GM12865 (cell line): ENCODE measurements at regions not wholly inside any gene's neighbourhood (a gene's known extent, or its start where the extent isn't known, plus 50 kb on each side); places are given as distances from the start of the nearest gene placed in this dataset.

ENCODE experiments used
- DNase-seq: peaks from one replicate; pipeline ENCODE4 v3.0.0; 2010; ENCODE audit warnings: low read depth
- H3K4me3 ChIP-seq: 2 replicates; pipeline ENCODE4 v1.5.1; 2011; ENCODE audit warnings: mild to moderate bottlenecking, low read depth, low read length, control low read depth
- CTCF ChIP-seq: IDR thresholded peaks from 2 replicates; pipeline ENCODE4 v1.5.1; 2011; ENCODE audit warnings: low read length, control low read depth, low read depth, inconsistent platforms; ENCODE audit not compliant: insufficient read depth; ENCODE audit errors: missing control alignments

GRCh38 chr10:21246178-21246577 is 279.3 kb downstream of the SKIDA1 start:
- no peak overlapping the region for H3K4me3 ChIP-seq
- DNase-seq, result no peak
- no peak for TF ChIP-seq CTCF

GRCh38 chr10:21243748-21244257 is 281.7 kb downstream of the SKIDA1 start:
- no peak for DNase-seq
- no peak for TF ChIP-seq CTCF
- no peak overlapping the region for H3K4me3 ChIP-seq

GRCh38 chr10:21242915-21243314 is 282.6 kb downstream of the SKIDA1 start:
- DNase-seq, result no peak
- H3K4me3 ChIP-seq, result no peak overlapping the region
- no peak for TF ChIP-seq CTCF

- TF ChIP-seq CTCF, result no peak
- DNase-seq, result no peak
- no peak overlapping the region for H3K4me3 ChIP-seq
Measured at GRCh38 chr10:21238717-21239116, 286.8 kb downstream of the SKIDA1 start.

GRCh38 chr10:21238044-21238443 is 287.4 kb downstream of the SKIDA1 start:
- TF ChIP-seq CTCF, result no peak
- H3K4me3 ChIP-seq, result no peak overlapping the region
- no peak for DNase-seq

GRCh38 chr10:21234761-21235160 is 290.7 kb downstream of the SKIDA1 start:
- no peak for TF ChIP-seq CTCF
- no peak overlapping the region for H3K4me3 ChIP-seq
- no peak for DNase-seq

GRCh38 chr10:21230219-21230618 is 295.3 kb downstream of the SKIDA1 start:
- peak; percentile 39 for DNase-seq
- no peak overlapping the region for H3K4me3 ChIP-seq
- TF ChIP-seq CTCF, result no peak
